HK-2 (cell line): ENCODE measurements at regions not wholly inside any gene's neighbourhood (a gene's known extent, or its start where the extent isn't known, plus 50 kb on each side); places are given as distances from the start of the nearest gene placed in this dataset.
"Not testable (repeated sequence)": the region's sequence is repeated elsewhere in the genome, so short reads cannot be mapped to it uniquely, and the experiment has no call there.

Experiments
- DNase-seq: peaks from one replicate; pipeline ENCODE4 v3.0.0-alpha.2; 2018; ENCODE audit not compliant: unreplicated experiment

GRCh38 chr2:173720306-173720705, 244.9 kb downstream of the SP3 start:
- DNase-seq = no peak

- no peak for DNase-seq
Measured at GRCh38 chr2:173734797-173735196, 230.4 kb downstream of the SP3 start.

GRCh38 chr2:173737954-173738575, 227.1 kb downstream of the SP3 start:
- DNase-seq = not testable (repeated sequence)

- no peak for DNase-seq
Measured at GRCh38 chr2:173739006-173739405, 226.2 kb downstream of the SP3 start.

GRCh38 chr2:173740639-173741038, 224.5 kb downstream of the SP3 start:
- DNase-seq = no peak

GRCh38 chr2:173741759-173742158, 223.4 kb downstream of the SP3 start:
- peak; percentile 6 for DNase-seq

GRCh38 chr2:173747035-173747434, 218.1 kb downstream of the SP3 start:
- no peak for DNase-seq

GRCh38 chr2:173749315-173749714, 215.9 kb downstream of the SP3 start:
- no peak for DNase-seq

- DNase-seq = no peak
Measured at GRCh38 chr2:173750353-173750801, 214.8 kb downstream of the SP3 start.

GRCh38 chr2:173750831-173751230, 214.3 kb downstream of the SP3 start:
- no peak for DNase-seq

- DNase-seq = no peak
Measured at GRCh38 chr2:173751245-173751975, 213.8 kb downstream of the SP3 start.

GRCh38 chr2:173752152-173752551, 213.0 kb downstream of the SP3 start:
- DNase-seq = no peak

GRCh38 chr2:173753441-173753840, 211.7 kb downstream of the SP3 start:
- DNase-seq = no peak

- no peak for DNase-seq
Measured at GRCh38 chr2:173754165-173754564, 211.0 kb downstream of the SP3 start.

GRCh38 chr2:173754837-173755236, 210.3 kb downstream of the SP3 start:
- no peak for DNase-seq

- DNase-seq = no peak
Measured at GRCh38 chr2:173755798-173756197, 209.4 kb downstream of the SP3 start.

- no peak for DNase-seq
Measured at GRCh38 chr2:173759959-173760358, 205.2 kb downstream of the SP3 start.

- DNase-seq = no peak
Measured at GRCh38 chr2:173760553-173760952, 204.6 kb downstream of the SP3 start.

GRCh38 chr2:173761603-173762119, 203.5 kb downstream of the SP3 start:
- DNase-seq = no peak

GRCh38 chr2:173762221-173762620, 203.0 kb downstream of the SP3 start:
- DNase-seq = no peak

GRCh38 chr2:173762864-173763263, 202.3 kb downstream of the SP3 start:
- DNase-seq = no peak

GRCh38 chr2:173763641-173764040, 201.5 kb downstream of the SP3 start:
- no peak for DNase-seq

GRCh38 chr2:173764094-173764493, 201.1 kb downstream of the SP3 start:
- no peak for DNase-seq
